Esophagus squamous epithelium (tissue), 4 donors: ENCODE measurements at regions not wholly inside any gene's neighbourhood (a gene's known extent, or its start where the extent isn't known, plus 50 kb on each side); places are given as distances from the start of the nearest gene placed in this dataset.
"Not testable (repeated sequence)": the region's sequence is repeated elsewhere in the genome, so short reads cannot be mapped to it uniquely, and the experiment has no call there.

ENCODE experiments used
- POLR2A ChIP-seq, 4 donors: fragments of 450-650 bp; IDR thresholded peaks; one replicate each; pipeline ENCODE4 v1.6.1; 2017; ENCODE audit warnings: antibody characterized with exemption in 4 of 4, mild to moderate bottlenecking in 4 of 4, moderate library complexity in 3 of 4
- TF ChIP-seq, protein P1 (sequence below), 6 experiments: fragments of 450-650 bp in 4 of 6; fragments of 200-600 bp in 2 of 6; sonication (generic) in 2 of 6; IDR thresholded peaks; one replicate each; pipeline ENCODE4 v1.5.1; 2016 to 2019; ENCODE audit warnings: antibody characterized with exemption in 6 of 6, mild to moderate bottlenecking in 4 of 6, moderate library complexity in 4 of 6

DNA sequence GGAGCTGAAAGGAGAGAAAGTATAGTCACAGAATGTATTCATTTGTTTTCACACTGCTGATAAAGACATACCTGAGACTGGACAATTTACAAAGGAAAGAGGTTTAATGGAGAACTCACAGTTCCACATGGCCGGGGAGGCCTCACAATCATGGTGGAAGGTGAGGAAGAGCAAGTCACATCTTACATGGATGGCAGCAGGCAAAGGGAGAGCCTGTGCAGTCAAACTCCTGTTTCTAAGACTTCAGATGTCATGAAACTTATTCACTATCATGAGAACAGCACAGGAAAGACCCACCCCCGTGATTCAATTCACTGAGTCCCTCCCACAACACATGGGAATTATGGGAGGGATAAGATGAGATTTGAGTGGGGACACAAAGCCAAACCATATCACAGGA, 224.7 kb downstream of the LNPK start:
- TF ChIP-seq, protein P1, sequence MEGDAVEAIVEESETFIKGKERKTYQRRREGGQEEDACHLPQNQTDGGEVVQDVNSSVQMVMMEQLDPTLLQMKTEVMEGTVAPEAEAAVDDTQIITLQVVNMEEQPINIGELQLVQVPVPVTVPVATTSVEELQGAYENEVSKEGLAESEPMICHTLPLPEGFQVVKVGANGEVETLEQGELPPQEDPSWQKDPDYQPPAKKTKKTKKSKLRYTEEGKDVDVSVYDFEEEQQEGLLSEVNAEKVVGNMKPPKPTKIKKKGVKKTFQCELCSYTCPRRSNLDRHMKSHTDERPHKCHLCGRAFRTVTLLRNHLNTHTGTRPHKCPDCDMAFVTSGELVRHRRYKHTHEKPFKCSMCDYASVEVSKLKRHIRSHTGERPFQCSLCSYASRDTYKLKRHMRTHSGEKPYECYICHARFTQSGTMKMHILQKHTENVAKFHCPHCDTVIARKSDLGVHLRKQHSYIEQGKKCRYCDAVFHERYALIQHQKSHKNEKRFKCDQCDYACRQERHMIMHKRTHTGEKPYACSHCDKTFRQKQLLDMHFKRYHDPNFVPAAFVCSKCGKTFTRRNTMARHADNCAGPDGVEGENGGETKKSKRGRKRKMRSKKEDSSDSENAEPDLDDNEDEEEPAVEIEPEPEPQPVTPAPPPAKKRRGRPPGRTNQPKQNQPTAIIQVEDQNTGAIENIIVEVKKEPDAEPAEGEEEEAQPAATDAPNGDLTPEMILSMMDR (IDR thresholded peaks at IDR 0.05), result not testable (repeated sequence)
- not testable (repeated sequence) for TF ChIP-seq POLR2A (IDR thresholded peaks at IDR 0.05)
